ENCODE measurements at regions not wholly inside any gene's neighbourhood (a gene's known extent, or its start where the extent isn't known, plus 50 kb on each side); places are given as distances from the start of the nearest gene placed in this dataset.

DNA sequence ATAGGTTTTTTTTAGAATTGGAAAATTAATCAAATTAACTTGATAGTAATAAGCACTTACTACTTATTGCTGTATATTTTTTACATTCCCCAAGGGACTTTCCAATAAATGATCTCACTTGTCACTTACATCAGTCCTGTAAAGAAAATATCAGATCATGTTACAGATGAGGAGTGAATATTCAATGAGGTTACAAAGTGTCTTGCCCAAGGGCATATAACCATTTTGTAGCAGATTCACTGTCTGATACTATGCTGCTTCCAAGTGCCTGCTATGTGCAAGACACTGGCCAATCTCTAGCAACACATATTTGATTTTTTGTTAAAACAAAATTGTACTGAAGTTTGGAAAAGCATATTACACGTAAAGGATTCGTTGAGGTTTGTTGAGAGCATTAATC, 1287.7 kb downstream of the FAM133A start:
- no peaks in the 10 kb centered on the region for H3K36me3 ChIP-seq
- TF ChIP-seq POLR2AphosphoS5 (IDR thresholded peaks at IDR 0.05), result no peak
- no peak for TF ChIP-seq CTCF (IDR thresholded peaks at IDR 0.05 in 8 of 11, conservative IDR thresholded peaks at IDR 0.05 in 3 of 11)
- TF ChIP-seq POLR2A (IDR thresholded peaks at IDR 0.05), result no peak
- H3K9me3 ChIP-seq, result no peaks in the 10 kb centered on the region
- H3K4me3 ChIP-seq, result no peak overlapping the region
- intact Hi-C loops (cut with DNase I; ENCODE audit: low total_unique reads), result no loop called here
- WGBS, 5 donors, result 55 to 78% (median 73%) methylated on average over 2 of the region's 2 CpGs
- no peaks in the 10 kb centered on the region for H3K27me3 ChIP-seq (replicated peaks in 1 of 7)
- H3K4me1 ChIP-seq, result no peaks in the 10 kb centered on the region
- no peak overlapping the region for H3K27ac ChIP-seq
- DNase-seq, result no peak

DNA sequence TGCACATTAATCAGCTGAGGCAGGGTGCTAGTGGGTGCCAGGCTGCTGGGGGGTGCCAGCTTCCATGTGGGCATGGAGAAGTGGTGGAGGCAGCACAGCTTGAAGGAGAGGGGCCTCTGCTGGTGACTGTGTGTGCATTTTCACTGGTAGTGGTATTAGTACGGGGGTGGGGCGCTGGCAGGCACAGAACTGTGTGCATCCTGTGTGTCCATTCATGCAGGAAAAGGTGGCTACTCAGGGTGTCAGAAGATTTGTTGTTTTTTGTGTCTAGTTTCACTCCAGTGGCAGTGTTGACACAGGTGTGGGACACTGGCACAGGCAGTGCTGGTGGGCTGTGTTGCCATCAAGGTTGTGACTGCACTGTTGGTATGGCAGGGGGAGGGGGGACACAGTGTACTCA, 1303.6 kb downstream of the FAM133A start:
- no peak for TF ChIP-seq POLR2A (IDR thresholded peaks at IDR 0.05)
- TF ChIP-seq POLR2AphosphoS5 (IDR thresholded peaks at IDR 0.05), result no peak
- TF ChIP-seq CTCF (IDR thresholded peaks at IDR 0.05 in 8 of 11, conservative IDR thresholded peaks at IDR 0.05 in 3 of 11), result no peak
- DNase-seq, result no peak
- Histone ChIP-seq H3K36me3 (no peaks in the 10 kb centered on the region), H3K9me3 (no peaks in the 10 kb centered on the region), H3K4me3 (no peak overlapping the region), H3K27me3 (replicated peaks in 1 of 7) (peaks cover 0 to 2% (median 0%) of the 10 kb centered on the region in 7 donors), H3K4me1 (no peaks in the 10 kb centered on the region), H3K27ac (no peak overlapping the region)
- intact Hi-C loops (cut with DNase I; ENCODE audit: low total_unique reads), result no loop called here
- 69 to 94% (median 80%) methylated on average over 2 of the region's 2 CpGs for WGBS, 5 donors

GRCh38 chrX:94977986-94978385, 1304.0 kb downstream of the FAM133A start:
- peaks cover 0 to 4% (median 0%) of the 10 kb centered on the region in 7 donors for H3K27me3 ChIP-seq (replicated peaks in 1 of 7)
- intact Hi-C loops (cut with DNase I; ENCODE audit: low total_unique reads), result no loop called here
- 61 to 86% (median 70%) methylated on average over 2 to 4 of the region's 4 CpGs for WGBS, 5 donors
- H3K9me3 ChIP-seq, result no peaks in the 10 kb centered on the region
- H3K4me3 ChIP-seq, result no peak overlapping the region
- H3K4me1 ChIP-seq, result no peaks in the 10 kb centered on the region
- no peak for DNase-seq
- H3K27ac ChIP-seq, result no peak overlapping the region
- H3K36me3 ChIP-seq, result no peaks in the 10 kb centered on the region
- TF ChIP-seq CTCF (IDR thresholded peaks at IDR 0.05 in 8 of 11, conservative IDR thresholded peaks at IDR 0.05 in 3 of 11), result no peak

Small RNA genes lying in the stretch of these regions (small RNA-seq; reads per million reads assigned to genes)
- 0 reads per million in 4 donors for gene RF00019

Data from spleen (tissue), 11 donors.